HT1080 (cell line): ENCODE measurements at regions not wholly inside any gene's neighbourhood (a gene's known extent, or its start where the extent isn't known, plus 50 kb on each side); places are given as distances from the start of the nearest gene placed in this dataset.

Source experiments
- DNase-seq: peaks from one replicate; pipeline ENCODE4 v3.0.0-alpha.2; 2015; ENCODE audit warnings: low read depth

DNA sequence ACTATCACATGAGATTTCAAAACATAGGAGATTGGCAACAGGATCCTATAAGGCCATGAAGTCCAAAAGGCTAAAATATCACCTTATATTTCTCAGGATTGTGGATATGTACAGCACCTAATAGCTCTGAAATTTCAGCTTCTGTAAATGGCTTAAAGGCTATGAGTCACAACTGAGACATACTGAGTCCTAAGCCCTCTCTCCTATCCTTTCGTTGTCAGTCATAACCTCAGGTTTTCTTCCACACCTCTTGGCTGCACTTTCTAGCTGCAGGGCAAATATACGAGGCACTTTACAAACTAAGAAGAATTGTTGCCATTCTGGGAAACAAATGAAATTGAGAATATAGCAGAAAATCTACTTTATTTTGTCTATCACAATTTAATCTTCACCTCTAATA lies 969.9 kb upstream of the EPHA7 start:
- DNase-seq, result peak; percentile 44

DNA sequence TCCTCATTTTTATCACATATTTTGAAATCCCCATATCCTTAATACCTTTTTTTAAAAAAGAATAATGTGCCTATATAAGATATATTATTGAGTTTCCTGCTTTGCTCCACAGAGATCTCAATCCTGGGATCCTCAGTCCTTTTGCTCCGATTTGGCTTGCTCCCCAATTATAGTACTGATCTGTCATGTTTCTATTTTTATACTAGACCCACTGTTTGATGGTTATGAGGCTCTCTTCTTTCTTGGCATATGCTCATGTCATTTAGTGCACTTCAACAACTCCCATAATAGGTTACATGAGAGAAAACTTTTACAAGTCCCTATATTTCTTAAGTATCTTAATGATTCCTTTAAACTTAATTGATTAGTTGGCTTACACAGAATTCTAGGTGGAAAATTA lies 958.5 kb upstream of the EPHA7 start:
- no peak for DNase-seq

DNA sequence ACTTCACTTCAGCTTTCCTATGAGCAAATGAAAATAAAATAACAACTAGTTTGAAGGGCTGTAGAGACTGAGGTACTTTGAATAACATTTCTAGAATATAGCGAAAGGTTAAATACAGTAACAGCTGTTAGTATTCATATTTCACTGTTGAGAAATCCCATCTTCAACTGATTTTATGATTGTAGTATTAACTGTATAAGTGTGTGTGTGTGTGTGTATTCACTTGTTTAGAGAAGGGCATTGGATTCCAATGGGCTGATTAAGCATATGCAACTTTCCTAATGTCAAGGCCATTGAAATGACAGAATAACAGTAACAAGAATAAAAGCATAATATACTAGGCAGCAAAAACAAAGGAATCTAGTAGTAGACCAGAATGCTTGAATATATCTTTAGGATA lies 957.5 kb upstream of the EPHA7 start:
- no peak for DNase-seq

DNA sequence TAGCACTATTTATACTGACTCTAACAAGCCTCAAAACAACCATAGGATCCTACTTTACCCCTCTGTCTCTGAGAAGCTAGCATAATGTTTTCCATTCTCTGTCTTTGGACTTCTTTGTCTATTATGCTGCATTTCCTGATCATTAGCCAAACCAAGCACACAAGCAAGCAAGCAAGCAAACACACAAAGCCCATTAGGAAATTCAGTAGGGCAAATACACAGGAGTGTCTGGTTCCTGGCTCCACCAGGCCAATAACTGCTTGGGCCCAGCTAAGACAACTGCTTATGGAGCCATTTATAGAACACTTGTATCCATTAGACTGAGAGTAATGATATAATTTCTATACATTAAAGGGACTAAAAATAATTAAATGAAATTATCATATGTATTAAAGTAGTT lies 952.9 kb upstream of the EPHA7 start:
- no peak for DNase-seq

DNA sequence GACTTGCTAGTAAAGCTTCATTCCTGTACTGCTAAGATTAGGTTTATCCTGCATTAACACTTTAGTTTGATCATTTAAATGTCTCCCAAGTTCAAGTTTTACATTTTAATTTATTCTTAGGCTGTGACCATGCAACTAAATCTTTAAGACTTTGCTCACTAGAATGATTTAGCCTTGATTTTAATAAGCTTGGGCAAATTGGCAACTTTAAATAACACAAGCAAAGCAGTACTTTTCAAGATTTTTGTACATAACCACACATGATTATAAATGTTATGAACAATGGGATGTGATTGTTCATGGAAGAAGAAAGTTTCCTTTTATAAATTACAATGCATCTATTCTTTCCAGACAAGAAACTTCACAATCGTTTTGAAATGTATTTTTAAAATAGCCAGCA lies 948.0 kb upstream of the EPHA7 start:
- DNase-seq, result no peak

DNA sequence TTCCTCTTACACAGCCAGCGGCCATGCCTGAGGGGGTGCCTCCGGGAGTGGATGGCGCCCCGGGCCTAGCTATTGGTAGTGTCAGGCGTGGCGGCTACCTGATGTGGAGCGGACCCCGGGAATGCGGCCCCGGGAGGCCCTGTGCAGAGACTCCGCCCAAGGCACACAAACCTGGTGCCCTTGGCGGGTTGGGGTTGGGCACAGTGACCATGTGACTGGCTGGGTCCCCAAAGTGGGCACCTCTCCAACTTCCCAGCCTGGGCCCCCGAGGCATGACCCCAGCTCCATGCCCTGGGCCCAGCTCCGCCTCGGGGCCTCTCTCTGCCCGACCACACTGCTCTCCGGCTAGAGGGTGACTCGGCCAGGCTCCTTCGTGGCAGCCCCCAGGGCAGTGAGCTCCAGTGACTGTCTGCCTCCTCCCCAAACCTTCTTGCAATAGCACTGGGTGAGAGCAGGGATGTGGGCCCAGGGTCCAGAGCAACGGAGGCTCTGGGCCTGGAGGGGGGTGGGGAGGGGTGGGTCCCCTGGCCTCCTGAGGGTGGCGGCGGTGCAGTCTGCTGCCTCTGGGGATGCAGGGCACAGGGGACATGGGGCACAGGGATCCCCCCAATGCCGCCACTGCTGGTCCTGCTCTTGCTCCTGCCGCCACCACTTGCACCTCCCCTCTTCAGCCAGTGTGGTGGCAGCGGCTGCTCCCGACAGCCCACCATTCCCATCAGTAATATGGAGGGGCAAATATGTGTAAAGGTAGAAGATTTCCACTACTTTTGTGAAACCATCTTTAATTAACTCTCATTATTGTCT lies 942.9 kb upstream of the EPHA7 start:
- no peak for DNase-seq

DNA sequence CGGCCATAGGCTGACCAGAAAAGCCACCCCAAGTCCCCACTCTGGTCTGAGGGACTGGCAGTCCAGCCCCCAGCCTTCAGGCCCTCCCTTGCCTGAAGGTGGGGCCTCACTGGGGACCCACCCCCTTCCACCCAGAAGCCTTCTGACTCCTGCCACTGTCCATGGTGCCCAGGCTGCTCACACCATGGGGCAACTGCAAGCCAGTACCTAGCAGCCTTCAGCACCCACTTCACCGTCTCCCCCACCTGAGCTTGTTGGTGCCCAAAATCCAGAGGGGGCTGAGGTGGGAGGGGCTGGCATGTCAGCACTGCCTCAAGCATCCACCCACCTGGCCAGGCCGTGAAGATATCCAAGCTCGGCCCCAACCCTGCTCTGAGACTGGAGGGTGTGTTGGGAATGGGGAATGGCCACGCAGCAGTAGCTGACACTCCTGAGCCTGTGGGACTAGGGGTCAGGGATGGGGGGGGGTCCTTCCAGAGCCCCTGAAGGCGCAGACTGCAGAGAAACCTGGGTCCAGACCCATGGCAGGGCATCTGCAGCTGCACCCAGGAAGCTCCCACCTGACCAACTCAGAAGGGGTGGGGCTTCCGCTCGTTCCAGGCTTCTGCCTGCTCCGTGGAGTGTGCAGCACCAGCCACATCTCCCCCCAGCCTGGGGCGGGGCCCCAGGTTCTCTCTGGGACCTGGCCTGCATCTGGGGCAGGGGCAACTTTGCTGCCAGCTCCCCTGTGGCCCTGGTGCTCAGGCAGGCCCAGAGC lies 942.1 kb upstream of the EPHA7 start:
- no peak for DNase-seq

DNA sequence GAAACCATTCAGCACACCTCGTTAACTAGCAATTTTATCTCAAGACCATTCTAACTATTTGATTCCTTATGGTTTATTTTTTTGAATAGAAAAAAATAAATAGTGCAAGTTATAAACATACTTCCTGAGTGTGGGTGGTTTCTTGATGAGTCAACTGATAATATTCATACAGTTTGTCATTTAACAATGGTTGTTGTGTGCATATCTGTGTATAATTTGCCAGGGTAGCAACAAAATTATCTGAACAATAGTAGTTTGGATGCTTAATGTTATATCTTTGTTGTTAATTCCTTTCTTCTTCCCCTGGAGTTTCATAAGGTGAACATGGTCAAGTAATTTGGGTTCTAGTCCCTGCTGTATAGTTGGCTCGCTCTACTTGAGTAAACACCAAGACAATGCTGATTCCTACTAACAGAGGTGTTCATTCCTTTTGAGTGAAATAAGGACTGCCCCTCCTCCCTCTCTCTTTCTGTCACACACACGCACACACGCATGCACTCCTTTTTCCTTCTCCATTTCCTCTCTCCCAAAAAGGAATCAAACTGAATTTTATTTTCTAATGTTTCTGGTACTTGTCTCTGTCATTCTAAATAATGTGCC lies 938.1 kb upstream of the EPHA7 start:
- no peak for DNase-seq

DNA sequence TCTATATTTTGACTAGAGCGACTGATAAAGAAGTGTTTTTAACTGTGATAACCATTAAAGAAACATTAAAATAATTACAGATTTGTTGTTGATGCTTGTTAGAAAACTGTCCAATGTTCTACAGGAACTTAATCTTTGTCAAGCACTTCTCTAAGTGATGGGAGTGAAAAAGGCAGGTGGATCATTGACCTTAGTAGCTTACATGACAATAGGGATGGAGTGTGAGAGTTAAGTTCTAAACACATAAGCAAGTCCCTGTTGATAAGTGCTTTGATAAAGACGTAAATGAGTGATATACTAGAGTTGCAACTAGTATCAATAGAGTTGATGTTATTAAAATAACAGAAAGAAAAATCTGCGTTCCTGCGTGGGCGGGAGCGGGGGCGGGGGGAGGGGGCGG lies 931.5 kb upstream of the EPHA7 start:
- no peak for DNase-seq

DNA sequence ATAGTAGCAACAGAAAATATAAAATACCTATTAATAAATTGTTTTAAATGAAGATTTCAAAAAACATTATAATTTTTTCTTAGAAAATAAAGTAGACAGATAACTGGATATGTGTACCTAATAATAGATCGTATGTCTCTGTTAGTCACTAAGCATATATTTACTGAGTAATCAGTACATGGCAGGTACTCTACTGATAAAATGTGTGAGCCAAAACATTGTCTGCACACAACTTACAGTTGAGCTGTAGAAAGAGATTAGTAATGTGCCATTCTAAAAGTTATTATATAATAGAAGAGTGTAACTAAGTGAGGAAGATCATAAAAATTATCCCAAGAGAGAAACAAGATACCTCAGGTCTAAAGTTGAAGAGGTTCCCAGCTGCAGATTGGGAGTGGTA lies 929.9 kb upstream of the EPHA7 start:
- no peak for DNase-seq

DNA sequence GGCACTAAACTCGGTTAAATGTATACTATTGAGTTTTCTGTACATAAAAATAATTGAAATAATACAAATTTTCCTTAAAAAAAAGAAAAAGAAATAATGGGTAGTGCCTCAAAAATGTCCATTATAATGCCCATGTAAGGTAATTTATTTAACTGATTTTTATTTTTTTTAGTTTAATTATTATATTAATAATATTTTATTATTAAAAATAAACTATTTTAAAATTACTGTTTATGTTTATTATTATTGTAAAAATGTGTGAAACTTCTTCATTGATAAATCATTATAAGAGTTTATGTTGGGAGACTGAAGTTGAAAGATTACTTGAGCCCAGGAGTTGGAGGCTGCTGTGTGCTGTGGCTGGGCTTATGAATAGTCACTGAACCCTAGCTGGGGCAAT lies 925.5 kb upstream of the EPHA7 start:
- DNase-seq, result no peak

DNA sequence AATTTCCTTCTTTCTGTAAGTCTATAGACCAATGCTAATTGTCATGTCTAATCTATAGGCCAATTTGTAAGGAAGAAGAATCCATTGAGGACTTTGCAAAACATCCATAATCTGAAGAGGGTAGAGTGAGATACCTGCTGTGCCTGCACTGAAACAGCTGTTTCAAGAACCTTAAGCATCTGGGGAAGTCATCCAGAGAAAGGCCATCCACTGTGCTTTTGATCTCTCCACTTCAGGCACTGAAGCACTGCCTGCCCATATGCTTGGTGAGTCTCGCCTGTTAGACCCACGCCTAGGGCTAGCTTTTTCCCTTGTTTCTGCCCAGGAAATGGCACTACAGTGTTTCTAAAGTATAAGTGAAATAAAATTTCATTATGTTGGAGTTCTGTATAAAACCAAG lies 921.8 kb upstream of the EPHA7 start:
- DNase-seq, result no peak

DNA sequence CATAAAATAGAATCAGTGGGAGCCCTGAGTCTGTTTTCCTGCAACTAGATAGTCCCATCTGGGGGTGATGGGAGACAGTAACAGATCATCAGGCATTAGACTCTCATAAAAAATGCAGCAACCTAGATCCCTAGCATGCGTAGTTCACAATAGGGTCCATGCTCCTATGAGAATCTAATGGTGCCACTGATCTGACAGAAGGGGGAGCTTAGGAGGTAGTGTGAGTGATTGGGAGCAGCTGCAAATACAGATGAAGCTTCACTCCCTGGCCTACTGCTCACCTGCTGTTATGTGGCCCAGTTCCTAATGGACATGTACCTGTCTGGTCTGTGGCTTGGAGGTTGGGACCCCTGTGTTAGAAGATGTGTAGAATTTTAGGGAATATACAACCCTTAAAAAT lies 904.5 kb upstream of the EPHA7 start:
- DNase-seq, result peak; percentile 16

DNA sequence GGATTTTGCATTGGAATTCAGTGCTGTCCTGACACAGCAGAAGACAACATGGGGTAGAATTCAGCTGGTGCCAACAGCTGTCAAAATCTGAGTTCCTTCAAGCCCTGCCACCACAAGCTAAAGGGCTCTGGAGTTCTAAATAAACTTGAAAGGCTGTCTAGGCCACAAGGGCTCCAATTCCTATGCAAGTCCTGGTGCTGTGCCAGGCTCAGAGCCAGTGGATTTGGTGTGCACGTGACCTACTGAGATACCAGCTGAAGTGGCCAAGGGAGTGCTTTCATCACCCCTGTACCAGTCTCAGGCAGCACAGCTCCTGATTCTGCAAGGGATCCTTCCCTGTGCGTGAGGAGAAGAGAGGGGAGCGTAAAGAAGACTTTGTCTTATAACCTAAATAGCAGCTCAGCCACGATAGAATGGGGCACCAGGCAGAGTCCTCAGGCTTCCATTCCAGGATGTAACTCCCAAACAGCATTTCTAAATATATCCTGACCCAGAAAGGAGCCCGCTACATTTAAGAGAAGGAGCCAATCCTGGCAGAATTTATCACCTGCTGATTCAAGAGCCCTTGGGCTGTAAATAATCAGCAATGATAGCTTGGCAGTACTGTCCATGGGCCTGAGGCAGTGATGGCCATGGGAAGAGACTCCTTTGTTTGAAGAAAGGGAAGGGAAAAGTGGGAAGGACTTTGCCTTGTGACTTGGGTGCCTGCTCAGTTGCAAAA lies 881.2 kb upstream of the EPHA7 start:
- no peak for DNase-seq

DNA sequence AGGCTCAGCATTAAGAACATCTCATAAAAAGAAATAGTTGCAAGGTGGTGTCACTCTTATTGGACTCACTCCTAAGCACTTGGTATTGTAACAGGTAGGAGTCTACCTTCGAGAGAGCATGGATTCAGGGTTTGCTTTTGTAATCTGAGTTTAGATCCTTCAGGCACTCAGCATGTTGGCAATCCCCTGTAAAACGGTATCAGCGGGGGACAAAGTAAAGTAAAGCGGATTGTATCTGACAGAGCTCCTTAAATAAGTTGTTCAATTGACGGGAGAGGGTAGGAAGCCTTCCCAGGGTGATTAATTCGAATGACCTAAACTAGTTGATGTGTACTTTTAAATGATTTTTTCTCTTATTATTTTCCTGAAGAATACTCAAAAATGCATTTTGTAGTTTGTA lies 869.8 kb upstream of the EPHA7 start:
- no peak for DNase-seq

DNA sequence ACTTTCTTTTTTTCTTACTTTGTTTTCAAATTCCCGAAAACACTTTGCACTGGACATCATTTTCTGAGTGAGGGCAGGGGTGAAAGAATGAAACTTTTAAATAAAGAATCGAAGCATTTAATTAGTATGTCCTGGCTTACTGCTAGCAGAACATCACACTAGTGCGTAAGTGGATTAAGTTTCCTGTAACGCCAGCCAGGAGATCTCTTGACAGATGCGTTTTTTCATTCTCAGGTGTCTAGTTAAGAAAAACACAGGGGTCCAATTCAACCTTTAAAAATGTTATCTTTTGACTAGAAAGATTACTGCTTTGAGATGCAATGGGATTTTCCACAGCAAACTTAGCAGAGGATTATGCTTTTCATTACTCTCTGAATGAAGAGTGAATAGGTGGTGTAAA lies 858.8 kb upstream of the EPHA7 start:
- DNase-seq, result no peak

DNA sequence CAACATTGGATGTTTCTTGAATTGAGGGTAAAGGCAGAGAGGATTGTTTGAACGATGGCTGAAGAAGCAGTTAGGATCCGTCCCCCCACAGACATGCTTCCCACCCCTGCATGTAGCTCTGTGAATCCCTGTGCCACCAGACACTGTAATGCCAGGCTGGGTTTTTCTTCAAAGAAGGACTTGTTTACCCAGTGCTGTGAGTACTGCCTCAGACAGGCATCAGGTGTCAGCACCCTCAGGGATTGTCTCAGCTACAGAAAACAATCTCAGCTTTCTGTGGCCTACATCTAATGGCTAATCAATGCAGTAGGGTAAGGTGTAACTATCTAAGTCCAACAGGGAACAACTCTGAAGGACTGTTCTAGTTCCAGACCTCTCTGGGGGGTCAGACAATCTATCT lies 853.0 kb upstream of the EPHA7 start:
- DNase-seq, result no peak

DNA sequence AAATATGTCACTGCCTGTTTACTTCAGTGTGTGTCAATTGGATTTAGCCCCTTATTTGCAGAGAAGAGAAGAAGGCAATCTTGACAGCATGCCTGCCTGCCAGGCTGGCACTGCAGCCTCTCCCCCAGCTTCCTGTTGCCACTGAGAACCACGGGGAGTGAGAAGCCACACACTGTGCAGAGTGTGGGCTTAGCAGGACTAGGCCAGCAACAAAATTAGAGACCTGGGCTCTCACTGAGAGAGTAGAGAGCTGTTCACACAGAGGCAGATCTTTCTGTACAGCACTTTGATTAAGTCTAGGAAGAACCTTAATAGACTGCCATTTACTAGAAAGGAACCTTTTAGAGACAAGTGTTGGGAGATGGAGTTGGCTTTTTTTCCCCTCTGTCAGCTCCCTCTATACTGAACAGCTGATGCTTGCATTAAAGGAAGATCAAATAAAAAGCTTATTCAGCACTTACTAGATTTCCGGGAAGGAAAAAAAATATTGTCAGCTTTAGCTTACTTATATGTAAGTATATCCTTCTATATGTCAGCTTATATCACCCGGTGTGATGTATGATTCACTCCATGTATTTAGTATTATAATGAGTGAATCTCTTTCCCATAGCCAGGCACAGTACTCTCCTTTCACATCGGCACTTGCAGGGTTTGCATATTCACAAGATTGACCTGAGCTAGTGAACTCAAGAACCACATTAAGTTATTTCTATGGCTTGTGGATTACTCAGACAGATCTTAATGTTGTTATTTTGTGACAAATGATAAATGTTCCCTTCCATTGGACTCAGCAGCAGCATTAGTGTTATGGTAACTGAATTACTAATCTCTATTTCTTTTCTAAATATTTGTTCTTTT lies 851.0 kb upstream of the EPHA7 start:
- DNase-seq, result peak; percentile 20

DNA sequence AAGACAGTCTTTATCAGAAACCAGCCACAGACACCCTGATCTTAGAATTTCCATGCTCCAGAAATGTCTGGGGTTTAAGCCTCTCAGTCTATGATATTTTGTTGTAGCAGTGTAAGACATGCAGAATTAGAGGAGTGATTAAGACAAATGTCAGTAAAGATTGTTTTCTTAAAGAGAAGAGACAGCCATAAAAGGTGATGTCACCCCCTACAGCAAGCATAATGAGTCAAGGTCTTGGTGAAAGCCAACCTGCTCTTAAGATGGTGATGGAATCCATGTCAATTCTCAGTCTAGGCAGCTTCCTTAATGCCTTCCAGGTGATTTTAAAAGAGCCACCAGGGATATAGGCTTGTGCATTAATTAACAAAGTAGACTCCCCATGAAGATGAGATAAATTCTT lies 849.9 kb upstream of the EPHA7 start:
- peak; percentile 11 for DNase-seq

DNA sequence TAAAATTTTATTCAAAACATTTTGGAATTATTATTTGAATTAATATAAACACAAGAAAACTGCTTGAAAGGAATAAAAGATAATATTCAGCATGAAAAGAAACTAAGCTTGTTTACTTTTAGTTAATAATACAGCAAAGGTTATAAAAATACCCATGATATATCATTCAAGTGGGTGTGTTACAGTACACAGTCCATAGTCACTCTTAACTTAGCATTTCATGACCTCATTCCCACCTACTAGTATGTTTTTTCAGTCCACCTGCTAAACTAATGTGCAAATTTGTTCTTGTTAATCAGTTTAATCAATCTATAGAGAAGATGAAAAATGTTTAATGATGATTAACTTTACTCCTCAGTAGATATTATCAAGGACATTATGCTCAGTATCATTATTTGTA lies 841.4 kb upstream of the EPHA7 start:
- DNase-seq, result no peak

DNA sequence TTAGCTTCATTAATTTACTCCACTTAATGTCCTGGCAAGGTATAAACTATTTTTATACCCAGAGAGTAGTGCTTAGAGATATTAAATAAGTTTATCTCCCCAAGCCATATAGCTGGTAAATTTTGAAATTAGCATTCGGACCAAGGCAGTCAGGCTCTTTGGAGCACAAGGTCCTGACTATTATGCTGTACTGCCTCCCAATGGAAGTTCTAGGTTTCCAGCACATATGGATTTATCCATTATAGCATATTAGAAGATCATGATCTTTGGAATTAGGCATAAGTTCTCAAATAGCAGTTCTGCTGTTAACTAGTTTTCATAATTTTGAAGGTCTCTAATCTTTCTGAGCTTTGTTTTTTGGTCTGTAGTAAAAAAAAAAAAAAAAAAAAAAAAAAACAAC lies 835.3 kb upstream of the EPHA7 start:
- DNase-seq, result no peak
